Progenitor cell of endocrine pancreas (in vitro differentiated cells): ENCODE measurements at regions not wholly inside any gene's neighbourhood (a gene's known extent, or its start where the extent isn't known, plus 50 kb on each side); places are given as distances from the start of the nearest gene placed in this dataset.

Experiments
- DNase-seq: peaks from one replicate; pipeline ENCODE4 v3.0.0; 2021; ENCODE audit warnings: low spot score; ENCODE audit not compliant: unreplicated experiment
- H3K27ac Mint-ChIP-seq: 2 replicates; pipeline ENCODE4 v1.8.0; 2021; ENCODE audit warnings: mild to moderate bottlenecking, moderate library complexity, mixed read lengths
- H3K27me3 Mint-ChIP-seq: 2 replicates; pipeline ENCODE4 v1.8.0; 2021; ENCODE audit warnings: mixed read lengths
- H3K36me3 Mint-ChIP-seq: 2 replicates; pipeline ENCODE4 v1.8.0; 2022; ENCODE audit warnings: mixed read lengths; ENCODE audit not compliant: insufficient read depth
- H3K4me1 Mint-ChIP-seq: 2 replicates; pipeline ENCODE4 v1.8.0; 2021; ENCODE audit warnings: low read depth, mixed read lengths
- H3K4me3 Mint-ChIP-seq: 2 replicates; pipeline ENCODE4 v1.8.0; 2021; ENCODE audit warnings: low read depth, mild to moderate bottlenecking, moderate library complexity, mixed read lengths
- H3K9me3 Mint-ChIP-seq: 2 replicates; pipeline ENCODE4 v1.8.0; 2021; ENCODE audit warnings: low read depth, mixed read lengths
- CTCF ChIP-seq: fragments of 200-600 bp; sonication (generic); IDR thresholded peaks from one replicate; pipeline ENCODE4 v1.5.0; 2021; ENCODE audit warnings: antibody characterized with exemption, mild to moderate bottlenecking; ENCODE audit not compliant: unreplicated experiment

GRCh38 chr1:217253351-217253750 lies 377.5 kb downstream of the GPATCH2 start:
- no peak for TF ChIP-seq CTCF
- Mint-ChIP-seq H3K9me3 (no peaks in the 10 kb centered on the region), H3K4me1 (no peaks in the 10 kb centered on the region), H3K27ac (no peak overlapping the region), H3K4me3 (no peak overlapping the region), H3K36me3 (no peaks in the 10 kb centered on the region), H3K27me3 (peaks cover 49% of the 10 kb centered on the region)
- no peak for DNase-seq

GRCh38 chr1:217251121-217251520 lies 379.8 kb downstream of the GPATCH2 start:
- Mint-ChIP-seq H3K27me3 (peaks cover 51% of the 10 kb centered on the region), H3K27ac (no peak overlapping the region), H3K36me3 (no peaks in the 10 kb centered on the region), H3K4me1 (no peaks in the 10 kb centered on the region), H3K4me3 (no peak overlapping the region), H3K9me3 (no peaks in the 10 kb centered on the region)
- no peak for TF ChIP-seq CTCF
- no peak for DNase-seq

GRCh38 chr1:217249857-217250256 lies 381.0 kb downstream of the GPATCH2 start:
- no peaks in the 10 kb centered on the region for H3K36me3 Mint-ChIP-seq
- no peak overlapping the region for H3K4me3 Mint-ChIP-seq
- H3K27ac Mint-ChIP-seq: no peak overlapping the region
- no peak for TF ChIP-seq CTCF
- H3K4me1 Mint-ChIP-seq: no peaks in the 10 kb centered on the region
- DNase-seq: no peak
- H3K9me3 Mint-ChIP-seq: no peaks in the 10 kb centered on the region
- H3K27me3 Mint-ChIP-seq: peaks cover 60% of the 10 kb centered on the region

GRCh38 chr1:217244971-217245370 lies 385.9 kb downstream of the GPATCH2 start:
- TF ChIP-seq CTCF: no peak
- Mint-ChIP-seq H3K36me3 (no peaks in the 10 kb centered on the region), H3K4me1 (peaks cover 7% of the 10 kb centered on the region), H3K4me3 (no peak overlapping the region), H3K9me3 (no peaks in the 10 kb centered on the region), H3K27ac (no peak overlapping the region), H3K27me3 (peaks cover 59% of the 10 kb centered on the region)
- no peak for DNase-seq

- Mint-ChIP-seq H3K27me3 (peaks cover 41% of the 10 kb centered on the region), H3K36me3 (no peaks in the 10 kb centered on the region), H3K27ac (no peak overlapping the region), H3K9me3 (peaks cover 6% of the 10 kb centered on the region), H3K4me1 (peaks cover 10% of the 10 kb centered on the region), H3K4me3 (no peak overlapping the region)
- DNase-seq: no peak
- no peak for TF ChIP-seq CTCF
Observed at GRCh38 chr1:217240656-217241055, 390.2 kb downstream of the GPATCH2 start.
